ENCODE measurements at regions not wholly inside any gene's neighbourhood (a gene's known extent, or its start where the extent isn't known, plus 50 kb on each side); places are given as distances from the start of the nearest gene placed in this dataset.
A peak's percentile ranks its signal among the peaks of the same experiment; 100 is the strongest.
"Not testable (repeated sequence)": the region's sequence is repeated elsewhere in the genome, so short reads cannot be mapped to it uniquely, and the experiment has no call there.

DNA sequence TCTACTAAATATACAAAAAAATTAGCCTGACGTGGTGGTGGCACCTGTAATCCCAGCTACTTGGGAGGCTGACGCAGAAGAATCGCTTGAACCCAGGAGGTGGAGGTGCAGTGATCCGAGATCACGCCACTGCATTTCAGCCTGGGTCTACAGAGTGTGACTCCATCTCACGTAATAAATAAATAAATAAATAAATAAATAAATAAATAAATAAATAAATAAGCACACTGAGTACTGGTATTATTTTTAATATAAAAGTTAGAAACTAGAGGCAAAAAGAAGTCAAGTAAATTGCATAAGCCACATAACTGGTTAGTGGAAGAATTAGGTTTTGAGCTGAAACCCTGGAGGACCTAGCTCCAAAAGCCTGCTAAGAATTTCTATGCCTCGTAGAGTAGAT is 1262.7 kb upstream of the PABPC4L start:
- DNase-seq (ENCODE audit: low spot score) (no peak), ATAC-seq (no peak)

DNA sequence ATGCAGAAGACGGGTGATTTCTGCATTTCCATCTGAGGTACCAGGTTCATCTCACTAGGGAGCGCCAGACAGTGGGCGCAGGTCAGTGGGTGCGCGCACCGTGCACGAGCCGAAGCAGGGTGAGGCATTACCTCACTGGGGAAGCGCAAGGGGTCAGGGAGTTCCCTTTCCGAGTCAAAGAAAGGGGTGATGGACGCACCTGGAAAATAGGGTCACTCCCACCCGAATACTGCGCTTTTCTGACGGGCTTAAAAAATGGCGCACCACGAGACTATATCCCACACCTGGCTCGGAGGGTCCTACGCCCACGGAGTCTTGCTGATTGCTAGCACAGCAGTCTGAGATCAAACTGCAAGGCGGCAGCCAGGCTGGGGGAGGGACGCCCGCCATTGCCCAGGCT is 1246.0 kb upstream of the PABPC4L start:
- ATAC-seq; DNase-seq (ENCODE audit: low spot score): not testable (repeated sequence)

DNA sequence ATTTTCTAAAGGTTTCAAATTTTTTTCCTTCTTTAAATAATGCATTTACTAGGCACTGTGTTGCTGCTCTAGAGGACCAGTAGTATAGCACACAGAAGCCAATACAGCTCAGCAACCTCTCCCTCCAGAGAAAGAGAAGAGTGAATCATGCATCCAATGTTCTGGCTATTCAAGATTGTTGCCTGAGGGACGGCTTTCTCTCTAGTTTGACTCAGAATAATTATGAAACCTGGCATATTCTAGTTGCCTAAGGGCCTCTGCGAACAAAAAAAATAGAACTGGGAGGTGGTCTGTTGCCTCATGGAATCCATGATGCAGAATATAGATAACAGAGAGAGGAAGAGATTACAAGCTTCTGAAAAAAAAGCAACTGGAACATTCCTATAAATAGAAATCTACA is 1233.3 kb upstream of the PABPC4L start:
- DNase-seq (ENCODE audit: low spot score) (no peak), ATAC-seq (no peak)

DNA sequence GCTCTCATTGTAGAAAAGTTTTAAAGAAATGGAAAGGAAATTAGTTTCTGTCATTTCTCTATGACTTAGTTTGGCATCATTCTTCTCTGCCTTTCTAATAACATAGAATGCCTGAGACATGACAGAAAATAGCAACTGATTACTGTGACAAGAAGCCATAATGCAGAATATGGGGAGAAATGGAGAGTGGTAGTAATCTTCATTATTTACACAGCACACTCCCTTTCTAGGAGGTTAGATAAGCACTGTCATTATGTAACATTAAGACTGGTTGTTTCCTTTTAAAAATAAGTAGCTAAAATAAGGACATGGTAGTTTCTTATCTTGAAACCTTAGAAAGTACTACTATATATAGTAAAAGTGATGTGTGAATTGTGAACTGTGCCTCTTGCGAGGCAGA is 1227.9 kb upstream of the PABPC4L start:
- no peak for DNase-seq (ENCODE audit: low spot score)
- no peak for ATAC-seq

DNA sequence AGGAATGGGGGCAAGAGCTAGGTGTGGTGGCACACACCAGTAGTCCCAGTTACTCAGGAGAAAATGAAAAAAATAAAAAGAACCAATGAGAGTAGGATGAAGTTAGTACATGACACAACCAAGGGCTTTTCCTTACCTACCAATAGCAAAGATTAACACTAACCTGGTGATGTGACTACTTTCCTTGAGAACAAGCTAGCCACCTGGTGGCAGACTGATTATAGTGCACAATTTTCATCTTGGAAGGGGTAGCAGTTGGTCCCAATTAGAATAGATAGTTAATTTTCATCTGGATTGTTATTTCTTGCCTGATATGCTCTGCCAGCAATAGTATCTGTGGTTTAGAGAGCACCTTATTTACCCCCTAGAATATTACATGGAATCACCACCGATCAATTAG is 1216.8 kb upstream of the PABPC4L start:
- ATAC-seq (peak; percentile 26), DNase-seq (ENCODE audit: low spot score) (no peak)

DNA sequence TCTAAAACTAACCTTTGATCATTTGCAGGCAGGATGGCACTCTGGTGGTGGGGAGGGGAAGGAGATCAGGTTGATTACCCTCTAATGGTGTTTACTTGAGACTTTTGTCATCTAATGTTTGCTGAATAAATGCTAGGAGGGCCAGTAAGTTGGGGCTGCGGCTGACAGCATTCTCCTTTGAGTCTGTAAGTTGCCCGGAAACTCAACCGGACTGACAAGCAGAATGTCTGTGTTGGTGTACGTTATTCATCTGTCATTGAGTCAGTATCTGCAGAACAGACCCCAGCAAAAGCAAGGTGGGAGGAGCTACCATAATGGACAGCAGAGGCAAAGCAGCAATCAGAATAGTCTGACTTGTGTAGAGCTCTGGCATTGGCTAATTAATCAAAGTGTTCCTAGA is 1210.6 kb upstream of the PABPC4L start:
- no peak for ATAC-seq
- DNase-seq (ENCODE audit: low spot score), result no peak

DNA sequence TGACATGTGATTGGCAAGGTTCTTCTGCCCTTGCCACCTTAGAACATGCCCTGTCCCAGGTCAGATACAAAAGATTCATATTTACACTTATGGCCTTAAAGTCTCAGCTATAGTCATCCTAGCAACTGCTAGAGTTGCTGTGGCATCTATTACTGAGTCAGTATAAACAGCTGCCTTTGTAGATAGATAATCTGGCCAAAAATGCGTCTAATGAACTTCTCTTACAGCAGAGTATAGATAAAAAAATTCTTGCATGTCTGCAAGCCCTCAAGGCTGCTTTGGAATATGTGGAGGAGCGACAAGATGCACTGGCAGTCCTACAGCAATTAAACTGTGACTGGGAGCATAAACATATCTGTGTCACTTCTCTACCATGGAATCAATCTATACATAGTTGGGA is 1209.7 kb upstream of the PABPC4L start:
- no peak for DNase-seq (ENCODE audit: low spot score)
- no peak for ATAC-seq

DNA sequence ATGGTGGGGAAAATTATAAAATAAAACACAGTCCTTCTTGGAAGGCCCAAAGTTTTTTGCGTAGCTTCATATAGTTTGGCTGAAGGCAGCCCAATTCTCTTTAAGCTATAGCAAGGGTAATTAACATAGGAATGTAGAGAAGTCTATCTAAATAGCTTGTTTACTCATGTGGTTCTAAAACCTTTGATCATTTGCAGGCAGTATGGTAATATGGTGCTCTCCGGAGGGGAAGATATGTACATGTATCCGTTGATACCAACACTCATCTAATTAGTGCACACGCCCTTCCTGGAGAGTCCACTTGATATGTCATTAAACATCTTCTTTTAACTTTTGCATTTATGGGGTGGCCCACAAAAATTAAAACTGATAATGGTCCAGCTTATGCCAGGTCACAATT is 1207.7 kb upstream of the PABPC4L start:
- not testable (repeated sequence) for DNase-seq (ENCODE audit: low spot score); ATAC-seq

DNA sequence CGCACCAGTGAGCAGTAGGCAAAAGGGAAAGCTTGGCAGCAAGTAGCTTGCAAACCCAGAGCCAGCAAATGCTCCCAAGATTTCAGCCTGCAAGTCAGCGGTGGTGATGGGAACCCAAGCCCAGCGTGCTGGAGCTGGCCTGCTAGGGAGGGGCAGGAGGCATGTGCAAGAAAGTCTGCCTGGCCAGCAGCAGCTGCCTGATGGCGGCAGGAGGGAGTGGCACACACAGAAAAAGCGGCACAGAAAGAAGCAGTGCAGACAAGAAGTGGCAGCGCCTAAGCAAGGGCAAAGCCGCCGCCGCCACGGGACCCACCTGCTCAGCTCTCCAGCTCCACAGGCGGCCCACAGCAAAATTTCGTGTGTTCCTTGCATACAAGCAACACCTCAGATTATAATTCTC is 1206.5 kb upstream of the PABPC4L start:
- no peak for DNase-seq (ENCODE audit: low spot score)
- ATAC-seq, result no peak

DNA sequence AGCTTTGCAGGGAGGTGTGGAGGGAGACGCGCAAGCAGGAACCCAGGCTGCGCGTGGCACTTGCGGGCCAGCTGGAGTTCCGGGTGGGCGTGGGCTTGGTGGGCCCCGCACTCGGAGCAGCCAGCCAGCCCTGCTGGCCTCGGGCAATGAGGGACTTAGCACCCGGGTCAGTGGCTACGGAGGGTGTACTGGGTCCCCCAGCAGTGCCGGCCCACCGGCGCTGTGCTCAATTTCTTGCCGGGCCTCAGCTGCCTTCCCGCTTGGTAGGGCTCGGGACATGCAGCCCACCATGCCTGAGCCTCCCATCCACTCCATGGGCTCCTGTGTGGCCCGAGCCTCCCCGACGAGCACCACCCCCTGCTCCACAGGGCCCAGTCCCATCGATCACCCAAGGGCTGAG is 1205.0 kb upstream of the PABPC4L start:
- not testable (repeated sequence) for DNase-seq (ENCODE audit: low spot score)

DNA sequence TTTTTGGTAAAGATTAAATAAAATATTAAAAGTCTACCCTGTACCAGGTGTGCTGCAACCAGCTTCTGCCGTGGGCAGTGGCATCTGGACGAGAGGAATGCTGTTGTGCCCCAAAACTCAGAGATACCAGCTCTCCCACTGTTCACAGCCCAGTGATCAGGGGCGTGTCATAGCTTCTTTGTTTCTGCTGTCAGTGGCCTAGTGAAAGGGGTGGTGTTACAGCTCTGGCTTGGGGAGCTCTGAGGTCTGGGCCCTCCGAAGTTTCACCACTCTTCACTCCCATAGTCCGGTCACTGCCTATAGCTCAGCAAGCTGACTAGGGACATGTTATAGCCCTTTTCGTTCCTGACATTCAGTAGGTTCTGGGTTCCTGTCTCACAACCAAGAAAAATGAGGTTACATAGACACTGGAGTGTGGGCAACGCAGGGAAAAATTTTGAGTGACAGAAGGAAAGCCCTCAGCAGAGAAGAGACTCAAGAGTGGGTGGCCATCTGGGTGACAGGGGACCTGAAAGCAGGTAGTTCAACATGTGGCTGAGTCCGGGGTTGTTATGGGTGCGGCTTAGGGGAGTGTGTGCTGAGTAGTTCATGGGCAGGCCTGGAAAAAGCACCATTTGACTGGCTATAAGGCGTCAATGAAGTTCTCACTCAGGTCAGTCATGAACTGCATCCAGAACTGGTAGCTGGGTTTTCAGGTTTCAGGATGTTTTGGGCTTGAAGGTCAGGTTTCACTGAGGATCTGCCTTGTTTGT is 1184.4 kb upstream of the PABPC4L start:
- ATAC-seq, result no peak
- no peak for DNase-seq (ENCODE audit: low spot score)

More for the DNA sequence above, 1205.0 kb upstream of the PABPC4L start:
- not testable (repeated sequence) for ATAC-seq

DNA sequence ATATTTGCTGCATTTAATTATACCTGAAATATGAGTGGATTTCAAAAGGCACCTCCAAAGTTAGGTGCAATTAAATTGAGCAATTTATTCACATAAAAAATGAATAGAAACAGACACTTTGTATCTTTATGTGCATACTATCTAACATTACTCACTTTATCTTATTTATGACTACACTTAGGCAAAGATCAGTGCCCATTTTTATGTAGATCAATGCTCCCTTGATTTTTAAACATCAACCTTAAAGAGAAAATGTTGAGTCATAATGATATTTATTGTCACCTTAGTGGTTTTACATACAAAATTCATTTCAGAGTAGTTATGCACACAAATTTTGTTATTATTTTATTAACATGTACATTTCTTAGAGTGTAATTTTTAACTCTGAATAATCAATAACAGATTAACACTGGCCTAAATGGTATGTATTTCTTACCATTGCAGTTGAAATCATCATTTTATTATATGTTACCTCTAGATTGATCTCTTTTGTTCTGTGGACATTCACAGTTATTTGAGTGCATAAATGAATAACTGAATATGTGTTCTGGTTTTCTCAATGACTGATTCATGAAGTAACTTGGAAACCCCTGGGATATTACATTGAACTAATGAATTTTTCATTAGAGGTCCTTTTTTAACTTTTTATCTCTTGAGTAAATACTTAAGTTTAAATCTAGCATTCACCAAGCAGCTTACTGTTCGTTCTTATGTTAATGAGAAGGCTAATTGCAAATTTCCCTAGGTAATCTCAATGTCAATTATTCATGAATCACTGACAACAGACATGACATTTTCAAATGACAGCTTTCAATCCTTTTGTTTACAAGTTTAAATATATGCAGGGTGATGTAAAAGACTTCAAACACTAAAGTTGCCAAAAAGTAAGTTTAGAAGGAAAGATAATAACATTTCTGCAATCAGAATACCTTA is 1182.0 kb upstream of the PABPC4L start:
- ATAC-seq (no peak), DNase-seq (ENCODE audit: low spot score) (no peak)

DNA sequence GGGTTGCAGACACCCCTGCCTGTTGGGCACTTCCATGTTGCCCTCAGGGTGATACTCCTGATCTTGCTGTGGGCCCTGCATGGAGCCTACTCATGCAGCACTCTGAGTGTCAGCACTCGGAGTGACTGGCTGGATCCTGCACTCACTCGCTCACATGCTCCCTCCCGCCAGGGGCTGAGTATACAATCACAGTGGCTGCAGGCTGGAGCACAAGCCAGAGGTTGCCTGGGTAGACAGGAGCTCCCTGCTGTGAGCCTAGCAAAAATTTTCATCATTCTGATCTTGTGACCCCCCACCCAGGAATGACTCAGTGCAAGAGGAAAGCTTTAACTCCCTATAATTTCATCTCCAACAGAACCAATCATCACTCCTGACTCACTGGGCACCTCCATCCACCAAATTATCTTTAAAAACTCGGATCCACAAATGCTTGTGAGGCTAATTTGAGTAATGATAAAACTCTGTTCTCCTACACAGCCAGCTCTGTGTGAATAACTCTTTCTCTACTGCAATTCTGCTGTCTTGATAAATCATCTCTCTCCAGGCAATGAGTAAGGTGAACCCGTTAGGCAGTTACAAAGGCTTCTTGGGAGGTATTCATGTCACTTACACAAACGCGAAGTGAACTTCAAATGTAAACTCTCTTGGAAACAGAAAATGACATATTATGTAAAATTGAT is 1180.8 kb upstream of the PABPC4L start:
- ATAC-seq (no peak), DNase-seq (ENCODE audit: low spot score) (no peak)

DNA sequence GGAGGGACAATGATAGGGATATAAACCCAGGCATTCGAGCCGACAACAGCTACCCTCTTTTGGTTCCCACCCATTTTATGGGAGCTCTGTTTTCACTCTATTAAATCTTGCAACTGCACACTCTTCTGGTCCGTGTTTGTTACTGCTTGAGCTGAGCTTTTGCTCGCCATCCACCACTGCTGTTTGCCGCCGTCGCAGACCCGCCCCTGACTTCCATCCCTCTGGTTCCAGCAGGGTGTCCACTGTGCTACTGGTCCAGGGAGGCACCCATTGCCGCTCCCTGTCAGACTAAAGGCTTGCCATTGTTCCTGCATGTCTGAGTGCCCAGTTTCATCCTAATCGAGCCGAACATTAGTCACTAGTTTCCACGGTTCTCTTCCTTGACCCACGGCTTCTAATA is 1170.5 kb upstream of the PABPC4L start:
- ATAC-seq (no peak), DNase-seq (ENCODE audit: low spot score) (no peak)

DNA sequence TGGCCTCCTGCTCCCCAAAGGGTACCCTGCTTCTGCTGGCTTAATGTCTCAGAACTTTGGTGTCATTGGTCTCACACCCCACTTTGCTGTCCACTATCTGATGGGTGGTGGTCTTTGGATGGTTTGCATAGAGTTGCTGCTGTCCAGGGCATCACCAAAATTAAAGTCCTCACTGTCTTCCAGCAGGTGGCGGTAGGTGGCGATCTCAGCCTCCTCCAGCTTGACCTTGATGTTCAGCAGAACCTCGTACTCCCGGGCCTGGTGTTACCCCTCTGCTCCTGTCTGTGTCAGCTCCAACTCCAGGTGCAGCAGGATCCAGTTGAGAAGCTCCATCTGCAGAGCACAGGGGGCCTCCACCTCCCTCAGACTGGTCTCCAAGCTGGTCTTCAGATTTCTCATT is 1169.5 kb upstream of the PABPC4L start:
- DNase-seq (ENCODE audit: low spot score) (no peak), ATAC-seq (no peak)

DNA sequence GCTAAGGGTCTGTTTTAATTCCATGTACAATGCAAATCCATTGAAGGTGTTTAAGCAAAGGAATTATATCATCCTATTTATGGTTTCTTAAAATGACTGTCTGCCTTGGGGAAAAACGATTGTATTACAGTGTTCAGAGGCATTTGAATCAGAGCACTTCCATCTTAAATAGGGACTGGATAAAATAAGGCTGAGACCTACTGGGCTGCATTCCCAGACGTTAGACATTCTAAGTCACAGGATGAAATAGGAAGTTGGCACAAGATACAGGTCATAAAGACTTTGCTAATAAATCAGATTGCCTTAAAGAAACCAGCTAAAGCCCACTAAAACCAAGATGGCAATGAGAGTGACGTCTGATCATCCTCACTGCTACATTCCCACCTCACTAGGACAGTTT is 1167.2 kb upstream of the PABPC4L start:
- DNase-seq (ENCODE audit: low spot score) (no peak), ATAC-seq (no peak)

DNA sequence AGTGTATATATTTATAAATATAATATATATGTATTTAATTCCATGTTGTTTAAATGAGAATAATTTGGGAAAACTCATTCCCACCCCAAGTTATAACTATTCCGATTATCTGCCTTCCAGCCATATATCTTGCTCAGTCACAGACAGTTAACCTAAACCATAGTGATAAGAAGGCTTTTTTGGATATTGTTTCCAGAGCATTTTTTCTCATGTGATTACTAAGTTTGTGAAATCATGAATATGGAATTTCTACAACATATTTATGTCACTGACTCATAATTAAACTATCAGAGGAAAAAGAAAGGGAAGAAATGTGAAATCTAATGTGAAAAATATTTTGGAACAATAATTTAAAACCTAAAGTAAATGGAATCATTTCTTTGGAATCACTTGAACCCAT is 1163.5 kb upstream of the PABPC4L start:
- ATAC-seq, result no peak
- DNase-seq (ENCODE audit: low spot score), result no peak

DNA sequence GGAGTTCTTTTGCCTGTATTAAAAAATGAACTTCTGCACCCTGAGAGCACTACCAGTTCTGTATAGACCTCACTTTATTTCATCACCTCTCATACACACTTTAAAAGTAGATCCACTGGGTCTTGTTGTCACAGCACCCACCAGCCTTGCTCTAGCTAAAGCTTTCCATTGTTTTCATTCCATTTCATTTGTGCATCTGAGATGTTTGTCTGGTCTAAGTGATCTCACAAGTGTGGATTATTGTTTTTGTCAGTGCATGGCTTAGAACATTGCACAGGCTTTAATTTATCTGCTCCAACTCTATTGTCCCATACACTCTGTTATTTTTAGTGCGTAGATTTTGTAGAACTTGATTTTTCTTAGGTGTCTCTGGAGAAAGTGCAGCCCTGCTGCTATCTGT is 1157.5 kb upstream of the PABPC4L start:
- DNase-seq (ENCODE audit: low spot score), result no peak
- no peak for ATAC-seq

DNA sequence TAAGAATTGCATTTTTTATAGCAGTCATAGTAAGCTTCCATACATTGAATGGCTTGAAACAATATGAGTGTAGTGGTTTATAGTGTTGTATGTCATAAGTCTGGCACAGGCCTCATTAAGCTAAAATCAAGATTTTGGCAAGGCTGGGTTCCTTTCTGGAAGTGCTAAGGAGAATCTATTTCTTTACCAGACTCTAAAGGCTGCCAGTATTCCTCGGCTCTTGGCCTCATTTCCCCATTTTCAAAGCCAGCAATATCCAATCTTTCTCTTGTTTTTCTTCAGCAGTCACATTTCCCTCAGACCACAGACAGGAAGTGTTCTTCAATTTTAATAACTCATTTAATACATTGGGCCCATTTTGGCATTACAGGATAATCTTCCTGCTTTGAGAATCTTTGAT is 1155.5 kb upstream of the PABPC4L start:
- DNase-seq (ENCODE audit: low spot score), result no peak
- no peak for ATAC-seq

DNA sequence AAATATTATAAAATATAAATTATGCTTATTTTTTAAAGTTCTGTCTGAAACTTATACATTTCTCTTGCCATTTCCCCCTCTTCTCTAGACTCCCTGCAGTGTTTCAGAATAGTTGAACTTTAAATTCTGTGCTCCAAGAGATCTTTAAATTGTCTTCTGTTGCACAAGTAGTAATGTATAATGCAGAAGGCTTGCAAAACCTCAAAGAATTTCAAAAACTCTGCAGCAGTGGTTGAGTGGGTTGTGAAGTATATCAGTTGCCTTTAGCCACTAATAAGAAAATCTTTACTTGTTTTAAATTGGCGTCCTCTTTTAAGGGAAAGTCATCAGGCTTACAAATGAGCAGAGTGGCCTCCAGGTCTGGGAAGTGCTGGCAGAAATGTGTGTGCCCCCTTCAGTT is 1153.3 kb upstream of the PABPC4L start:
- DNase-seq (ENCODE audit: low spot score), result no peak

DNA sequence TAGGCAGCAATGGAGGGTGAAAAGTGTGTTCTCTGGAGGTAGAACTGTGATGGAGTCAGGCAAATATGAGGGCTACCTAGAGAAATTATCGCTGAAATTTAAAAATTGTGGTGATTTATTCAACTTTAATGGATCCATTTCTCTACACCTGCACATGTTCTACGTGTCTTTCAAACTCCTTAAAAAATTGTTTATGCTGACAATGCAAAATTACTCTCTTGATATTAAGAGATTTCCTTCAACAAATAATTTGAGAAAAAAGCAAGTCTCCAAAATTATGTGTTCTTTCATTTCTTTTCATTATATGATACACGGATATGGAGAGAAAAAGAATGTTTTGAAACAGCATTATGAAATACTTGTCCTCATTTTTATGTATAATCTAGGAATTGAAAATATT is 1151.4 kb upstream of the PABPC4L start:
- DNase-seq (ENCODE audit: low spot score), result no peak
- ATAC-seq, result no peak

More for the DNA sequence above, 1153.3 kb upstream of the PABPC4L start:
- no peak for ATAC-seq

DNA sequence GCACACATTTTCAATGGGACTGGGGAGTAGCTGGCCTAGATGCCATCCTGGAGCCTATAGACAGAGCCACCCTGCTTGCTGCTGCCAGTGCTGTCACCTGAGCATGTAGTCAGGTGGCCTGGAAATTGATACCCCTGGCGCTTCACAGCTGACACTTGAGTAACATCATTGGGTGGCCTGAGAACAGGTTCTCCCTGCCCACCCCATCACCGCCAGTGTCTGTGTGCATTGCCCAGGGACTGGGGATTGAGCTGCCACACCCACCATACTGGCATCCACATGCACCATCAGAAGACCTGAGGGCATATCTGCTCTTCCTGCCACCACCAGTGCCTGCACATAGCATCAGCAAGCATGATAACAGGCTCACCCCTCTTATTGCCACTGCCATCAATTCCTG is 1142.9 kb upstream of the PABPC4L start:
- ATAC-seq (no peak), DNase-seq (ENCODE audit: low spot score) (no peak)

All from left lobe of liver (tissue), 2 donors.